Naive B cell (primary cell): ENCODE measurements at regions not wholly inside any gene's neighbourhood (a gene's known extent, or its start where the extent isn't known, plus 50 kb on each side); places are given as distances from the start of the nearest gene placed in this dataset.
"Not testable (repeated sequence)": the region's sequence is repeated elsewhere in the genome, so short reads cannot be mapped to it uniquely, and the experiment has no call there.

Source experiments
- ATAC-seq, 2 donors: fragments of 150-1000 bp; cut with Tn5 transposase; 2 replicates each; pipeline ENCODE4 v1.10.0; 2021; ENCODE audit warnings: low read depth in 2 of 2, mild to moderate bottlenecking in 2 of 2, moderate library complexity in 2 of 2
- DNase-seq: peaks from one replicate; pipeline ENCODE4 v3.0.0; 2022
- H3K27ac Mint-ChIP-seq, 6 donors: one replicate each; pipeline ENCODE4 v1.8.0; 2020 to 2022; ENCODE audit warnings: mild to moderate bottlenecking in 6 of 6, mixed read lengths in 6 of 6, moderate library complexity in 5 of 6, inconsistent platforms in 2 of 6
- H3K27me3 Mint-ChIP-seq, 3 donors: one replicate each; pipeline ENCODE4 v1.8.0; 2021 to 2022; ENCODE audit warnings: mixed read lengths in 3 of 3, mild to moderate bottlenecking in 1 of 3
- H3K36me3 Mint-ChIP-seq, 2 donors: one replicate each; pipeline ENCODE4 v1.8.0; 2020 to 2022; ENCODE audit warnings: mixed read lengths in 2 of 2, inconsistent platforms in 1 of 2, mild to moderate bottlenecking in 1 of 2
- H3K4me1 Mint-ChIP-seq, 3 donors: one replicate each; pipeline ENCODE4 v1.8.0; 2020 to 2022; ENCODE audit warnings: mixed read lengths in 3 of 3, inconsistent platforms in 1 of 3, mild to moderate bottlenecking in 1 of 3, moderate library complexity in 1 of 3
- H3K4me3 Mint-ChIP-seq, 8 donors: one replicate each; pipeline ENCODE4 v1.8.0; 2020 to 2022; ENCODE audit warnings: mild to moderate bottlenecking in 8 of 8, mixed read lengths in 8 of 8, moderate library complexity in 8 of 8, inconsistent platforms in 2 of 8
- H3K9me3 Mint-ChIP-seq, 7 donors: one replicate each; pipeline ENCODE4 v1.8.0; 2020 to 2022; ENCODE audit warnings: mixed read lengths in 7 of 7, mild to moderate bottlenecking in 5 of 7, inconsistent platforms in 2 of 7, moderate library complexity in 1 of 7

GRCh38 chrX:43386875-43387274 is 269.2 kb upstream of the MAOA start:
- Mint-ChIP-seq H3K27me3 (peaks cover 0 to 11% (median 0%) of the 10 kb centered on the region in 3 donors), H3K9me3 (peaks cover 0 to 18% (median 7%) of the 10 kb centered on the region in 7 donors), H3K4me3 (no peak overlapping the region), H3K36me3 (peaks cover 0 to 4% of the 10 kb centered on the region in 2 donors), H3K4me1 (peaks cover 0 to 3% (median 0%) of the 10 kb centered on the region in 3 donors), H3K27ac (no peak overlapping the region)
- no peak for DNase-seq
- no peak for ATAC-seq

GRCh38 chrX:43405191-43405590 is 250.9 kb upstream of the MAOA start:
- no peak overlapping the region for H3K27ac Mint-ChIP-seq
- H3K4me3 Mint-ChIP-seq: no peak overlapping the region

GRCh38 chrX:43423876-43424275 is 232.2 kb upstream of the MAOA start:
- peaks cover 0 to 11% of the 10 kb centered on the region in 2 donors for H3K36me3 Mint-ChIP-seq
- H3K9me3 Mint-ChIP-seq: peaks cover 0 to 13% (median 6%) of the 10 kb centered on the region in 7 donors
- H3K4me1 Mint-ChIP-seq: no peaks in the 10 kb centered on the region
- DNase-seq (no peak), ATAC-seq (no peak)
- H3K4me3 Mint-ChIP-seq: no peak overlapping the region
- H3K27ac Mint-ChIP-seq: no peak overlapping the region
- H3K27me3 Mint-ChIP-seq: peaks cover 0 to 24% (median 7%) of the 10 kb centered on the region in 3 donors

More at GRCh38 chrX:43405191-43405590, 250.9 kb upstream of the MAOA start:
- H3K36me3 Mint-ChIP-seq: no peaks in the 10 kb centered on the region
- DNase-seq (no peak), ATAC-seq (no peak)
- no peaks in the 10 kb centered on the region for H3K27me3 Mint-ChIP-seq
- peaks cover 0 to 5% (median 0%) of the 10 kb centered on the region in 7 donors for H3K9me3 Mint-ChIP-seq
- peaks cover 0 to 10% (median 0%) of the 10 kb centered on the region in 3 donors for H3K4me1 Mint-ChIP-seq

- Mint-ChIP-seq H3K9me3 (peaks cover 0 to 7% (median 3%) of the 10 kb centered on the region in 7 donors), H3K4me1 (no peaks in the 10 kb centered on the region), H3K27me3 (peaks cover 0 to 10% (median 0%) of the 10 kb centered on the region in 3 donors), H3K27ac (no peak overlapping the region), H3K4me3 (no peak overlapping the region), H3K36me3 (no peaks in the 10 kb centered on the region)
- DNase-seq: no peak
- no peak for ATAC-seq
These were observed 219.6 kb upstream of the MAOA start for GRCh38 chrX:43436517-43436916.

GRCh38 chrX:43446752-43447151 is 209.3 kb upstream of the MAOA start:
- ATAC-seq (no peak), DNase-seq (no peak)
- Mint-ChIP-seq H3K27me3 (no peaks in the 10 kb centered on the region), H3K9me3 (peaks cover 5 to 30% (median 15%) of the 10 kb centered on the region in 7 donors), H3K4me1 (no peaks in the 10 kb centered on the region), H3K27ac (no peak overlapping the region), H3K36me3 (peaks cover 0 to 9% of the 10 kb centered on the region in 2 donors), H3K4me3 (no peak overlapping the region)

- no peaks in the 10 kb centered on the region for H3K27me3 Mint-ChIP-seq
- no peak overlapping the region for H3K27ac Mint-ChIP-seq
- peaks cover 0 to 16% of the 10 kb centered on the region in 2 donors for H3K36me3 Mint-ChIP-seq
- DNase-seq: no peak
- H3K4me3 Mint-ChIP-seq: no peak overlapping the region
- H3K9me3 Mint-ChIP-seq: peaks cover 11 to 47% (median 22%) of the 10 kb centered on the region in 7 donors
- H3K4me1 Mint-ChIP-seq: no peaks in the 10 kb centered on the region
- ATAC-seq: no peak
These were observed 207.4 kb upstream of the MAOA start for GRCh38 chrX:43448688-43449087.

- Mint-ChIP-seq H3K4me3 (no peak overlapping the region), H3K4me1 (no peaks in the 10 kb centered on the region), H3K27ac (no peak overlapping the region), H3K36me3 (peaks cover 0 to 16% of the 10 kb centered on the region in 2 donors), H3K9me3 (peaks cover 11 to 57% (median 22%) of the 10 kb centered on the region in 7 donors), H3K27me3 (peaks cover 0 to 4% (median 0%) of the 10 kb centered on the region in 3 donors)
- no peak for ATAC-seq
- no peak for DNase-seq
These were observed 205.7 kb upstream of the MAOA start for GRCh38 chrX:43450355-43450754.

- not testable (repeated sequence) for H3K4me1 Mint-ChIP-seq, DNase-seq, ATAC-seq, H3K4me3 Mint-ChIP-seq
- peaks cover 0 to 12% (median 0%) of the 10 kb centered on the region in 3 donors for H3K27me3 Mint-ChIP-seq
- H3K27ac Mint-ChIP-seq: peak overlapping the region in 1 of 6 donors; percentile 72
- H3K36me3 Mint-ChIP-seq: peaks cover 5 to 16% of the 10 kb centered on the region in 2 donors
- peaks cover 9 to 61% (median 20%) of the 10 kb centered on the region in 7 donors for H3K9me3 Mint-ChIP-seq
These were observed 204.0 kb upstream of the MAOA start for GRCh38 chrX:43451976-43452686.

GRCh38 chrX:43456063-43456462 is 200.0 kb upstream of the MAOA start:
- Mint-ChIP-seq H3K9me3 (peaks cover 4 to 44% (median 9%) of the 10 kb centered on the region in 7 donors), H3K27me3 (peaks cover 0 to 24% (median 5%) of the 10 kb centered on the region in 3 donors), H3K27ac (no peak overlapping the region), H3K36me3 (peaks cover 5 to 9% of the 10 kb centered on the region in 2 donors), H3K4me3 (no peak overlapping the region), H3K4me1 (no peaks in the 10 kb centered on the region)
- ATAC-seq (no peak), DNase-seq (no peak)

GRCh38 chrX:43456906-43457305 is 199.2 kb upstream of the MAOA start:
- Mint-ChIP-seq H3K4me1 (no peaks in the 10 kb centered on the region), H3K27ac (no peak overlapping the region)
- no peak for ATAC-seq

GRCh38 chrX:43467608-43468234 is 188.4 kb upstream of the MAOA start:
- Mint-ChIP-seq H3K4me1 (peaks cover 0 to 4% (median 0%) of the 10 kb centered on the region in 3 donors), H3K27me3 (no peaks in the 10 kb centered on the region), H3K36me3 (no peaks in the 10 kb centered on the region), H3K4me3 (no peak overlapping the region), H3K9me3 (peaks cover 0 to 18% (median 0%) of the 10 kb centered on the region in 7 donors), H3K27ac (peak overlapping the region in 1 of 6 donors; percentile 2)
- ATAC-seq (no peak), DNase-seq (no peak)

More at GRCh38 chrX:43456906-43457305, 199.2 kb upstream of the MAOA start:
- peaks cover 5 to 6% of the 10 kb centered on the region in 2 donors for H3K36me3 Mint-ChIP-seq
- no peak for DNase-seq
- no peak overlapping the region for H3K4me3 Mint-ChIP-seq
- peaks cover 0 to 24% (median 5%) of the 10 kb centered on the region in 3 donors for H3K27me3 Mint-ChIP-seq
- peaks cover 3 to 35% (median 8%) of the 10 kb centered on the region in 7 donors for H3K9me3 Mint-ChIP-seq

- DNase-seq (no peak), ATAC-seq (no peak)
- Mint-ChIP-seq H3K36me3 (no peaks in the 10 kb centered on the region), H3K4me1 (peaks cover 0 to 4% (median 0%) of the 10 kb centered on the region in 3 donors), H3K27ac (no peak overlapping the region), H3K9me3 (peaks cover 0 to 18% (median 0%) of the 10 kb centered on the region in 7 donors), H3K4me3 (no peak overlapping the region), H3K27me3 (no peaks in the 10 kb centered on the region)
These were observed 186.6 kb upstream of the MAOA start for GRCh38 chrX:43469391-43470054.

- H3K27ac Mint-ChIP-seq: no peak overlapping the region
- ATAC-seq (no peak), DNase-seq (no peak)
- no peaks in the 10 kb centered on the region for H3K36me3 Mint-ChIP-seq
- H3K27me3 Mint-ChIP-seq: no peaks in the 10 kb centered on the region
- no peaks in the 10 kb centered on the region for H3K4me1 Mint-ChIP-seq
- no peak overlapping the region for H3K4me3 Mint-ChIP-seq
- H3K9me3 Mint-ChIP-seq: peaks cover 0 to 11% (median 0%) of the 10 kb centered on the region in 7 donors
These were observed 181.8 kb upstream of the MAOA start for GRCh38 chrX:43474321-43474720.
